ENCODE measurements at regions not wholly inside any gene's neighbourhood (a gene's known extent, or its start where the extent isn't known, plus 50 kb on each side); places are given as distances from the start of the nearest gene placed in this dataset.

DNA sequence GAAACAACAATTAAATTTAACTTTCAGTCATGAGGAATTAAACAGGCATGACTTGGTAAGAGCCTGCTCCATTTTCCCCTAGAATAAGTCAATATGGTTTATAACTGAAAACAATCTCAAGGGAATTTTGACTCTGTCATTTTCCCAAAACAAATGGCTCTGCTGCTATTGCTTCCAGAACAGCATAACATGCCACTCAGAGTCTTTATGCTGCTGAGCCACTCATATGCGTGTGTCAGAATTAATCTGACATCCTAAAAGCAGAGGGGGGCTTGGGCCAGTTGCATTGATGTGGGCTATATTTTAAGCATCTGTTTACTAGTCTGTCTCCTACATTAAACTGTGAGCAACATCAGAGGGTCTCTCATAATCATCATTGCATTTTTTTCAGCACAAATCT lies 111.1 kb upstream of the ABI3BP start:
- TF ChIP-seq POLR2A (IDR thresholded peaks at IDR 0.05; ENCODE audit: low read depth, low read length), result no peak
- TF ChIP-seq TAF1 (IDR thresholded peaks at IDR 0.05; ENCODE audit: low read depth, low read length), result no peak
- TF ChIP-seq POLR2AphosphoS5 (IDR thresholded peaks at IDR 0.05; ENCODE audit: low read depth, low read length), result no peak
- TF ChIP-seq PAX5 (IDR thresholded peaks at IDR 0.05; ENCODE audit: insufficient read depth, low read length, severe bottlenecking), result no peak
- TF ChIP-seq POU2F2 (IDR thresholded peaks at IDR 0.05; ENCODE audit: low read depth, low read length), result no peak
- no peak for TF ChIP-seq SPI1 (IDR thresholded peaks at IDR 0.05; ENCODE audit: low read depth, low read length)

All from GM12891 (cell line).